ENCODE measurements at regions not wholly inside any gene's neighbourhood (a gene's known extent, or its start where the extent isn't known, plus 50 kb on each side); places are given as distances from the start of the nearest gene placed in this dataset.

GRCh38 chr11:134916421-134917213 lies 504.6 kb upstream of the B3GAT1 start:
- TF ChIP-seq CTCF (IDR thresholded peaks at IDR 0.05): no peak
- TF ChIP-seq POLR2A (IDR thresholded peaks at IDR 0.05): no peak
- no peak for TF ChIP-seq POLR2AphosphoS5 (IDR thresholded peaks at IDR 0.05)
- TF ChIP-seq EP300 (IDR thresholded peaks at IDR 0.05): no peak
